ENCODE measurements at regions not wholly inside any gene's neighbourhood (a gene's known extent, or its start where the extent isn't known, plus 50 kb on each side); places are given as distances from the start of the nearest gene placed in this dataset.
"Not testable (repeated sequence)": the region's sequence is repeated elsewhere in the genome, so short reads cannot be mapped to it uniquely, and the experiment has no call there.

GRCh38 chr1:96376846-96377245 lies 344.7 kb upstream of the PTBP2 start:
- FAIRE-seq, result no peak

- FAIRE-seq, result no peak
Measured at GRCh38 chr1:96384611-96385010, 337.0 kb upstream of the PTBP2 start.

DNA sequence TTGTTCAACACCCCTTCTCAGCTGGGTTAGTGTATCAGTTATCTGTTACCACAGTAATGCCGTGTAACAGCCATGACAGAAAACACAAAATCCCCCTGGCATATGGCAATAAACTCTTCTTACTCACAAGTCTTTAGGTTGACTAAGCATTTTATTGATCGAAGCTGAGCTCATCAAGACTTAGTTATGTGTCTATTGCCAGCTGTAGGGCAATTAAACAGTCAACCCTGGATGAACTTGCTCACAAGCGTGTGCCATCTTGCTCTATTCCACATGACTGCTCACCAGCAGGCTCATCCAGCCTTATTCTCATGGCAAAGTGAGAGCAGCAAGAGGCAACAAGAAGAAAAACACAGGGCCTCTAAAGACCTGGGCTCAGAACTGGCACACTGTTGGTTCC lies 333.8 kb upstream of the PTBP2 start:
- no peak for FAIRE-seq

DNA sequence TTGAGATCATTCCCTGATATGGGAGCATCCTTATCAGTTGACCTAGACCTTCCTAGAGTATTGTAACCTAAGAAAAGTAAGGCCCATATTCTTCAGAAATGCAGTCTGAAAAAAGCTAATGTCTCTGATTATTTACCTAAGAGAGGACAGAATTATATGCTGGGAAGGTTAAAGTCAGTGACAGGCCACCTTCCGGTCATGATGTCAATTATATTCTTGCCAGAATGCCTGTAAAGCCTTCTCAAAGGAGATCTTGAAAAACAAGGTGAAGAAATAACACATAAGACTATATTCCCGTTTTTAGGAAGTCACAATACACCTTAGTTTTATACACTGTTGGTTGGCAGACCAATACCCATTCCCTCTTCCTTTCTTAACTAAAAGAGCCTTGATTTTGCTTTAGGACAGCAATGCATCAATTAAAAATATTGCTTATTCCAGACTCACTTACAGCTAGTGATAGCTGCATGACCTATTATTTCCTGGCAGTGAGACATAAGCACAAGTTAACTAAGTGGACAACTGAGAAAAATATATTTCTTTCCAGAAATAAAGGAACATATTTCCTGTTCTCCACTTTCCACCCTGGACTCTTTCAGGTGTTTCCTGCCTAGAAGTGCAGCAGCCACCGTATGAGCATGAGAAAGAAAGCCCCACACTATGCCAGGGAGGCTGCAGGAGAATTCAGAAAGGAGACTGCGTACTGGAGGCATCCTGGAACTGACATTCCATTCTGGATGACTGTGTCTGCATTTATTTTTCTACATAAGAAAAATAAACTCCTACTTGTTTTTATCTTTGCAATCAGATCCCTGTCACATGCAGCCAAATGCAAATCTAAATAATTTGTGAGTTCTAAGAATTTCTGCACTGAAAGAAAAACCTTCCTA lies 332.9 kb upstream of the PTBP2 start:
- FAIRE-seq, result no peak

- no peak for FAIRE-seq
Measured at GRCh38 chr1:96400089-96400488, 321.5 kb upstream of the PTBP2 start.

DNA sequence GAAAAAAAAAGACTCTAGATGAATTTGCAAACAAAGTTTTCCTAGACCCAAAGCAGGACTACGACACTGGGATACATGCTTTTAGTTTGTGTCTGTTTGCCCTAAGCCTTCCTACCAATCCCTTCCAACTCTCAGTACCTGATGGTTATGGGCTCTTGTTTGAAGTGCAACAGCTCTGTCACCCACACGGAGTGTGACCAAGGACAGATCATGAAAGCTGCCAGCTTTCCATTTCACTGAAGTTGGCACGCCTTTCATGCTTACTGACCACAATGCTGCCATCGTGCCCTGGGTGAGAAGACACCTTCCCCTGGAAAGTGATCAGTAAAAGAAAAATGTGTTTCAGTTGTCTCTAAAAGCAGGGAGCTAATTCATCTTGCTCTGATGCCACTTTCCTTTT lies 312.5 kb upstream of the PTBP2 start:
- FAIRE-seq, result no peak

- no peak for FAIRE-seq
Measured at GRCh38 chr1:96409689-96410088, 311.9 kb upstream of the PTBP2 start.

GRCh38 chr1:96411006-96411405 lies 310.6 kb upstream of the PTBP2 start:
- no peak for FAIRE-seq

DNA sequence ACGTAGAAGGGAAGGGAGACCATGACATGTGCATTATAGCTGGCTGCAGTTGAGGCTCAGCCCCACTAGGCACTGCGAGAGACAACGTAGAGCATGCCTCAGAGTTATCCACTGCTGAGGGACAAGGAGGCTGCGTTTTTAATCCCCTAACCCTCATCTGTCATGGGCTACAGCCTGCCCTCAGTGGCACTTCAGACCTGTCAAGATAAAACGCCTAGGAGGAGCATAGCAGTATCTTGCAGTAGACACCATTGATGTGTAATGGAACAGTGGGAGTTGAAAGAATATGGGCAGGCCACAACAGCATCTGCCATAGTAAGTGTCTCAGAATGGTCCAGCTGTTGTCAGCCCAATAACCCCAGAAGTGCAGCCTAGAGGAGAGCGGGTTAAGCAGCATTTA lies 307.0 kb upstream of the PTBP2 start:
- no peak for FAIRE-seq

DNA sequence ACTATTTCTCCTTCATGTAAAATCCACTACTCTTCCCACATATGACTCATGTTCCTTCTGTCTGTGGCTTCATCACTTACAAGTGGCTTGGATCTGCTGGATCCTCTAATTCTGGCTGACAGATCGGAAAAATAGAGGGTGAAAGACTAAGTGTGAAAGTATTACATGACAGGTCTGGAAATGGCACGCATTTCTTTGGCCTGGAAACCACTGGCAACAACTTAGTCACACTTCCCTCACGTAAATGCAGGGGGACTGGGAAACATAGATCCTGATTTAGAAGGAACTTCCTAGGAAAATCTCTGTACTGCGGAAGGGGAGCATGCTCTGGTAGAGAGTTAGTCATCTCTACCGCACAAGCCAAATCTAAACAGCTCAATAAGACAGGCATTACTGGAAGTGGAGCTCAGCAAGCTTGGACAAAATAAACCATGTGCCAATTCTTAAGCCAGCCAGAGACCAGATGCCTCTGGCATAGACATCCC lies 305.4 kb upstream of the PTBP2 start:
- FAIRE-seq, result no peak

DNA sequence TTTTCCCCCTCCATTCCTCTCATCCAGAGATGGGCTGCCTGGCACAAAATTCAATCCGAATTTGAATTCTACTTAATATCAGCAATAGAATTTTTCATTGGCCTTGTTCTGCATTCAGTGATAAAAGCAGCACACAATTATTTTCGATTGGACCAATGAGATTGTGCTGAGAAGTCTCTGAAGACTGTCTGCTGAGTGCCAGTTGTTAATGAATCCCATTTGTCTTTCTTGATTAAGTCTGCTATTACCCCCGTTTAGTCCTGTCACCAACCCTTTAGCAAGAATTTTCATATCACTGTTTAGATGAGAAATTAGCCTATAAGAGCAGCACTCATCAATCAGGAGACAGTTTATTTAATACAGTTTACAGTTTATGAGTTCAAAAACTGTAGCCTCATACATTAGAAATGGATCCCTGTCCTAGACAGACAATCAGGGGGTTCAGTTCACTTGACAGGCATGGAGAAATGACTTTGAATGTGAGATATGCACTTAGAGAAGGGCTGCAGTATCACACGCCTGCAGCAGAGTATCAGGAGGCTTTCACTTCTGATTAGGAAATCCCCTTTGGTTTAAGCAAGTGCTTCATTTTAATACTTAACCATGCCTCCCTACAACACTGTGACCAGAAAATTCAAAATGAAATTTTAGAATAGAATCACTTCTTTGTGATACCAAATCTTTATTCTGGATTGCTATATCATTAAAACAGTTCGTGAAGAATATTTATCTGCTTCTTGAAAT lies 304.7 kb upstream of the PTBP2 start:
- no peak for FAIRE-seq

- no peak for FAIRE-seq
Measured at GRCh38 chr1:96418969-96419368, 302.6 kb upstream of the PTBP2 start.

GRCh38 chr1:96424877-96425276 lies 296.7 kb upstream of the PTBP2 start:
- FAIRE-seq, result no peak

DNA sequence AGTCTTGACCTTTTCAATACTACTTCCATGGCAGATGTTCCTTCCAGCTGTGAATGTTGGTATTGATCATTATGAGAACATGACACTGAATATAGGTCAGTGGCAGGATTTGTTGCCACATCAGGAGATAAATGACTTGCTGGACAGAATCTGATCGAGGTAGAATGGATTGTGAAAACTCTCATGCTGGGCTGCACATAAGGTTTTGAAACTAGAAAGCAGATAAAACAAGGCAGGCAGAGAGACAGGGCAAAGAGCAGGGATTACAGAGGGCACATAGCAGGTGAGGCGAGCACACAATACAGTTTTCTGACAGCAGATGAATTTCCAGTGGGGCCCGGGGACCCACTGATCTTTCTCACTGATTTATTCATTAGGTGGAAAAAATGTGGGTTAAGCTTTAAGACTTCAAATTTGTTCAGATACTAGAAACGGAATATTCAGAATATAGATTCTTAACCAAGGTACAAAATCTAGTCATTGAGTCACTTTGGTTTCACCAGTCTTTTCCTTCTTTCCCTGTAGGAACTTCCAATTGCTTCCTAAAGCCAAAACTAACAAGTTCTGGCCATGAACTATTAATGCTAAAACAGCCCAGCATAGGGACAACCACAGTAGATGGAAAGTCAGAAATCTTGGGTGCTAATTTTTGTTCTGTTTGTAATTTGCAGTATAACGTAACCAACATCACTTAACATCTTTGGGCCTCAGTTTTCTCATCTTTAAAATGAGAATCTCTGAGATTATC lies 296.0 kb upstream of the PTBP2 start:
- no peak for FAIRE-seq

GRCh38 chr1:96427616-96428015 lies 294.0 kb upstream of the PTBP2 start:
- FAIRE-seq, result no peak

DNA sequence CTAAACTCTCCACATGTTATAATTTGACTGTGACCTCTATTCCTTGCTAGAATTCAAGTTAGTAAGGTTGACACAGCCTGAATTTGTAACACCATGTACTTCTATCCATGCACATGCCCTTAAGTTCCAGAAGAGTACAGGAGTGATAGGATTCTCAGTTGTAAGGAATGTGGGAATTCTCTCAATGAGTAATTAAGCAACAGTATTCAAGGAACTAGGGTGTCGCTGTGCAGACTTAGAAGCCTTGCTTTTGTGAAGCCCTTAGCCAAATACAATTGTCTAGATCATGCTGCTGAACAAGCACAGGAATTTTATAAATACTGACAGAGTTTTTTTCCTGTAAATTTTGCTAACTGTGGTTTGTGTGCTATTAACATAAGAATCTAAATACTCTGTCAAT lies 276.3 kb upstream of the PTBP2 start:
- no peak for FAIRE-seq

DNA sequence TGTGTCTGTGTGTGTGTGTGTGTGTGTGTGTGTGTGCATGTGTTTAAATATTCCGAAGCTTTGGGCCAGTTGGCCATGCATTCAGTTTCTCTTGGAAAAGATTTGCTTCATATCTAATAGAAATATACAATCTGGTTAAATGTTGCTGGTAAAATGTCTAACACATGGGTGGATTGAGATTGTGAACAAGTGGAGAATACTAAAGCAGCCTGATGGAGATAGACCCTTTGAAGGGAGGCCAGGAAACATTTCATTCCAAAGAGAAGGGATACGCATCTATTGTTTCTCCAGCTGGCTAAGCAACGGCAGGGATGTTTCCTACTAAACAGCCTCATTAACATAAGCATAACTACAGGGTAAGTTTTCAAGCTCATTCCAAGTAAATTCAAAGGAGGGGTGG lies 257.5 kb upstream of the PTBP2 start:
- no peak for FAIRE-seq

- FAIRE-seq, result no peak
Measured at GRCh38 chr1:96464522-96464921, 257.1 kb upstream of the PTBP2 start.

- FAIRE-seq, result no peak
Measured at GRCh38 chr1:96464991-96465390, 256.6 kb upstream of the PTBP2 start.

DNA sequence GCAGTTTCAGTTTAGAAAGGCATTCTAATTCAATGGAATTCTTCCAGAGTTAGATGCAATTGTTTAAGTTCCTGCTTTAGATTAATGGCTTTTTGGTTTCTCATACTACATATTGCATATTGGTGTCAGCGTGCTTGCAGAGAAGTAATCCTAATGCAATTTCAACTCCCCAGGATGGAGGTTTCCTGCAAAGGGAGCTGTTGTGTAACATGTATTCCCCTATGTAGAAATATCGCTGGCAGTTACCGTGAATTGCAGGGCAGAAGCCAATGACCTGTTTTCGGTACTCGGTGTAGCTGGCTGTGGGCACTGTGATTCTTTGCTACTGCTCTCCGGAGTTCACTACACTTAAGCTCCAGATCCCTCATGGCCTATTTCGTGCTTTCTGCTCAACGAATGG lies 256.1 kb upstream of the PTBP2 start:
- FAIRE-seq, result no peak

DNA sequence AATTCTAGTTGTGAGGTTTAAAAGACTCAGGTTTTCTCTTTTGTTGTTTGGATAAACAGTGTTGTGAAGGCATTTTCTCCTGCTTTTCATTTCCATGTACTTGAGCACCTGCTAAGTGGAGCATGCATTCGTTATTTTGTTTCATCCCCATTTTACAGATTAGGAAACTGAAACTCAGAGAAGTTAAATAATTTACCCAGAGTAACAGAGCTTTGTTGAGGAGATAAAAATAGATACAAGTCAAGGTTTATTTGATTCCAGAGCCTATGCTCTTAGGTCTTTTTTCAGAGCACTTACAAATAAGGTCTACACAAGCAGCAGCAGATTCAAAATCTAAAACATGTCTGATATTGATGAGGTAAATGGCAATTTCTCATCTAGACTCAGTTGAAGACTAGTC lies 254.7 kb upstream of the PTBP2 start:
- FAIRE-seq, result no peak

GRCh38 chr1:96469726-96470125 lies 251.9 kb upstream of the PTBP2 start:
- FAIRE-seq, result not testable (repeated sequence)

- no peak for FAIRE-seq
Measured at GRCh38 chr1:96472471-96472870, 249.1 kb upstream of the PTBP2 start.
